B cell (primary cell): ENCODE measurements at regions not wholly inside any gene's neighbourhood (a gene's known extent, or its start where the extent isn't known, plus 50 kb on each side); places are given as distances from the start of the nearest gene placed in this dataset.

Experiments
- EZH2 ChIP-seq: IDR thresholded peaks from 2 replicates; pipeline ENCODE4 v1.6.1; 2012; ENCODE audit warnings: borderline replicate concordance, low read depth, mild to moderate bottlenecking, moderate library complexity, low read length; ENCODE audit not compliant: insufficient read depth, poor library complexity, severe bottlenecking
- TF ChIP-seq, protein P1 (sequence below): fragments of 200-600 bp; IDR thresholded peaks from one replicate; pipeline ENCODE4 v1.8.0; 2022; ENCODE audit warnings: antibody characterized with exemption, mild to moderate bottlenecking

- TF ChIP-seq, protein P1, sequence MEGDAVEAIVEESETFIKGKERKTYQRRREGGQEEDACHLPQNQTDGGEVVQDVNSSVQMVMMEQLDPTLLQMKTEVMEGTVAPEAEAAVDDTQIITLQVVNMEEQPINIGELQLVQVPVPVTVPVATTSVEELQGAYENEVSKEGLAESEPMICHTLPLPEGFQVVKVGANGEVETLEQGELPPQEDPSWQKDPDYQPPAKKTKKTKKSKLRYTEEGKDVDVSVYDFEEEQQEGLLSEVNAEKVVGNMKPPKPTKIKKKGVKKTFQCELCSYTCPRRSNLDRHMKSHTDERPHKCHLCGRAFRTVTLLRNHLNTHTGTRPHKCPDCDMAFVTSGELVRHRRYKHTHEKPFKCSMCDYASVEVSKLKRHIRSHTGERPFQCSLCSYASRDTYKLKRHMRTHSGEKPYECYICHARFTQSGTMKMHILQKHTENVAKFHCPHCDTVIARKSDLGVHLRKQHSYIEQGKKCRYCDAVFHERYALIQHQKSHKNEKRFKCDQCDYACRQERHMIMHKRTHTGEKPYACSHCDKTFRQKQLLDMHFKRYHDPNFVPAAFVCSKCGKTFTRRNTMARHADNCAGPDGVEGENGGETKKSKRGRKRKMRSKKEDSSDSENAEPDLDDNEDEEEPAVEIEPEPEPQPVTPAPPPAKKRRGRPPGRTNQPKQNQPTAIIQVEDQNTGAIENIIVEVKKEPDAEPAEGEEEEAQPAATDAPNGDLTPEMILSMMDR: no peak
- no peak for TF ChIP-seq EZH2
Observed at GRCh38 chr20:10861090-10861489, 187.3 kb upstream of the JAG1 start.
